IMR-90 (cell line): ENCODE measurements at regions not wholly inside any gene's neighbourhood (a gene's known extent, or its start where the extent isn't known, plus 50 kb on each side); places are given as distances from the start of the nearest gene placed in this dataset.

Source experiments
- ATAC-seq: fragments of 200-7000 bp; cut with Tn5 transposase; 2 replicates; pipeline ENCODE4 v1.9.1; 2020; ENCODE audit warnings: low read depth, mild to moderate bottlenecking, moderate library complexity
- BruUV-seq: library from RNA; stranded (reverse); fragments of 400-500 nt; replicated peaks from 2 replicates; lab custom pipeline; 2021; lab: Mats Ljungman, UMichigan
- CTCF ChIA-PET: fragments of 300-600 bp; formaldehyde crosslinking; extraction: SDS; loops from one replicate; lab custom pipeline; 2021; ENCODE audit warnings: antibody characterized with exemption; lab: Yijun Ruan, JAX
- POLR2A ChIA-PET: fragments of 300-600 bp; sonication (Branson Sonifier 250); formaldehyde crosslinking; loops from one replicate; lab custom pipeline; 2022; ENCODE audit warnings: antibody characterized with exemption; ENCODE audit not compliant: unreplicated experiment; lab: Charles Lee
- DNase-seq: peaks from one replicate; pipeline ENCODE4 v3.0.0; 2013
- H2AFZ ChIP-seq: replicated peaks from 2 replicates; pipeline ENCODE3; 2013; ENCODE audit warnings: low read length, mild to moderate bottlenecking; ENCODE audit not compliant: poor library complexity
- H2AK5ac ChIP-seq: 2 replicates; pipeline ENCODE4 v1.6.1; 2013; ENCODE audit warnings: low read depth, low read length, inconsistent platforms
- H2AK9ac ChIP-seq: replicated peaks from 2 replicates; pipeline ENCODE3; 2013; ENCODE audit warnings: mild to moderate bottlenecking, low read depth, low read length, moderate library complexity; ENCODE audit not compliant: poor library complexity
- H2BK120ac ChIP-seq: 2 replicates; pipeline ENCODE4 v1.6.1; 2013; ENCODE audit warnings: low read depth, low read length, inconsistent platforms
- H2BK15ac ChIP-seq: 3 replicates; pipeline ENCODE4 v1.6.1; 2013; ENCODE audit warnings: low read depth, low read length, inconsistent platforms
- H2BK20ac ChIP-seq: 2 replicates; pipeline ENCODE4 v1.6.1; 2013; ENCODE audit warnings: low read depth, mild to moderate bottlenecking, inconsistent platforms, low read length, moderate library complexity
- H2BK5ac ChIP-seq: 2 replicates; pipeline ENCODE4 v1.6.1; 2013; ENCODE audit warnings: mild to moderate bottlenecking, low read depth, low read length, inconsistent platforms; ENCODE audit not compliant: poor library complexity, severe bottlenecking
- H3K14ac ChIP-seq: replicated peaks from 2 replicates; pipeline ENCODE4 v1.6.1; 2013; ENCODE audit warnings: low read depth, low read length, inconsistent platforms
- H3K18ac ChIP-seq: 2 replicates; pipeline ENCODE4 v1.6.1; 2013; ENCODE audit warnings: low read depth, low read length, control low read depth
- H3K23ac ChIP-seq: 2 replicates; pipeline ENCODE4 v1.6.1; 2013; ENCODE audit warnings: low read depth, low read length, inconsistent platforms
- H3K27ac ChIP-seq: 2 replicates; pipeline ENCODE4 v1.5.1; 2013; ENCODE audit warnings: mild to moderate bottlenecking, control low read depth, low read length; ENCODE audit not compliant: insufficient read depth
- H3K27me3 ChIP-seq: 2 replicates; pipeline ENCODE4 v1.6.1; 2013; ENCODE audit warnings: low read length; ENCODE audit not compliant: control insufficient read depth, insufficient read depth
- H3K36me3 ChIP-seq: 2 replicates; pipeline ENCODE4 v1.6.1; 2013; ENCODE audit warnings: low read length, mixed read lengths; ENCODE audit not compliant: control insufficient read depth, insufficient read depth
- H3K4ac ChIP-seq: 2 replicates; pipeline ENCODE4 v1.6.1; 2013; ENCODE audit warnings: low read depth, low read length, inconsistent platforms
- H3K4me1 ChIP-seq: 2 replicates; pipeline ENCODE4 v1.6.1; 2013; ENCODE audit warnings: low read length, mixed read lengths; ENCODE audit not compliant: control insufficient read depth, insufficient read depth
- H3K4me2 ChIP-seq: 2 replicates; pipeline ENCODE4 v1.6.1; 2013; ENCODE audit warnings: low read depth, mild to moderate bottlenecking, control low read depth, low read length, moderate library complexity
- H3K4me3 ChIP-seq: 2 replicates; pipeline ENCODE4 v1.5.1; 2013; ENCODE audit warnings: low read depth, mild to moderate bottlenecking, control low read depth, low read length, moderate library complexity; ENCODE audit not compliant: insufficient read depth
- H3K56ac ChIP-seq: 2 replicates; pipeline ENCODE4 v1.6.1; 2013; ENCODE audit warnings: low read length, inconsistent platforms; ENCODE audit not compliant: insufficient read depth; ENCODE audit errors: extremely low read depth
- H3K79me1 ChIP-seq, 2 experiments: 2 replicates each; pipeline ENCODE4 v1.6.1; 2013; ENCODE audit warnings: low read length in 2 of 2, inconsistent platforms in 1 of 2, low read depth in 1 of 2
- H3K9ac ChIP-seq: 2 replicates; pipeline ENCODE4 v1.6.1; 2013; ENCODE audit warnings: low read depth, low read length, control low read depth
- H3K9me1 ChIP-seq: 2 replicates; pipeline ENCODE4 v1.6.1; 2013; ENCODE audit warnings: low read length, inconsistent platforms; ENCODE audit not compliant: insufficient read depth
- H3K9me3 ChIP-seq: 2 replicates; pipeline ENCODE4 v1.6.1; 2013; ENCODE audit warnings: low read length; ENCODE audit not compliant: control insufficient read depth, insufficient read depth
- H4K20me1 ChIP-seq: 2 replicates; pipeline ENCODE4 v1.6.1; 2013; ENCODE audit warnings: low read length, inconsistent platforms; ENCODE audit not compliant: insufficient read depth
- H4K5ac ChIP-seq: 2 replicates; pipeline ENCODE4 v1.6.1; 2013; ENCODE audit warnings: mild to moderate bottlenecking, low read depth, low read length, control low read depth
- H4K8ac ChIP-seq, 2 experiments: 2 replicates each; pipeline ENCODE4 v1.6.1; 2013; ENCODE audit warnings: low read depth in 2 of 2, low read length in 2 of 2, control low read depth in 1 of 2, inconsistent platforms in 1 of 2
- H4K91ac ChIP-seq: 2 replicates; pipeline ENCODE4 v1.6.1; 2013; ENCODE audit warnings: low read depth, low read length, inconsistent platforms; ENCODE audit not compliant: insufficient read depth
- BHLHE40 ChIP-seq: fragments of 150-350 bp; IDR thresholded peaks from 2 replicates; pipeline ENCODE4 v1.6.1; 2016; ENCODE audit warnings: mild to moderate bottlenecking, low read depth, low read length
- MAFK ChIP-seq: IDR thresholded peaks from 2 replicates; pipeline ENCODE4 v1.6.1; 2012; ENCODE audit warnings: low read depth, low read length, improper control_type of control experiment
- MAZ ChIP-seq: IDR thresholded peaks from 2 replicates; pipeline ENCODE4 v1.6.1; 2012; ENCODE audit warnings: low read depth, mild to moderate bottlenecking, low read length, improper control_type of control experiment, moderate library complexity, borderline replicate concordance
- MXI1 ChIP-seq: IDR thresholded peaks from 2 replicates; pipeline ENCODE4 v1.6.1; 2012; ENCODE audit warnings: low read depth, mild to moderate bottlenecking, low read length, moderate library complexity, borderline replicate concordance
- RAD21 ChIP-seq: IDR thresholded peaks from 2 replicates; pipeline ENCODE4 v1.6.1; 2012; ENCODE audit warnings: low read length, improper control_type of control experiment
- RFX5 ChIP-seq: IDR thresholded peaks from 2 replicates; pipeline ENCODE4 v1.8.0; 2012; ENCODE audit warnings: low read depth, mild to moderate bottlenecking, low read length, moderate library complexity
- WGBS, 2 experiments: methylation state at CpG; one replicate each; pipeline versions ENCODE4 v1.1.5 to v1.1.7; 2013; ENCODE audit warnings: missing lambda C conversion rate in 2 of 2; ENCODE audit not compliant: insufficient read length in 1 of 2; ENCODE audit errors: extremely low coverage in 2 of 2; 5-methylcytosine and 5-hydroxymethylcytosine counted together
- dilution Hi-C: fragments of 300-500 bp; cut with HindIII; formaldehyde crosslinking; loops from one replicate; pipeline ENCODE4 v1.14.3; 2018; ENCODE audit warnings: low sequenced_read_pairs; ENCODE audit not compliant: unreplicated experiment
- in situ Hi-C: fragments of 300-500 bp; cut with MboI; formaldehyde crosslinking; loops from 3 replicates; pipeline ENCODE4 v1.14.3; 2019; ENCODE audit warnings: low sequenced_read_pairs, inconsistent platforms, mixed read lengths
- intact Hi-C: fragments of 100-400 bp; cut with micrococcal nuclease; formaldehyde crosslinking; loops from 2 replicates; pipeline ENCODE4 v1.10.0; 2022
- TF ChIP-seq, protein P1 (sequence below): fragments of 150-350 bp; IDR thresholded peaks from 2 replicates; pipeline ENCODE4 v1.6.1; 2016; ENCODE audit warnings: low read depth, mild to moderate bottlenecking, low read length, moderate library complexity, borderline replicate concordance
- TF ChIP-seq, protein P2 (sequence below): conservative IDR thresholded peaks from 2 replicates; pipeline ENCODE4 v1.5.1; 2012; ENCODE audit warnings: mild to moderate bottlenecking, low read depth, low read length, improper control_type of control experiment

DNA sequence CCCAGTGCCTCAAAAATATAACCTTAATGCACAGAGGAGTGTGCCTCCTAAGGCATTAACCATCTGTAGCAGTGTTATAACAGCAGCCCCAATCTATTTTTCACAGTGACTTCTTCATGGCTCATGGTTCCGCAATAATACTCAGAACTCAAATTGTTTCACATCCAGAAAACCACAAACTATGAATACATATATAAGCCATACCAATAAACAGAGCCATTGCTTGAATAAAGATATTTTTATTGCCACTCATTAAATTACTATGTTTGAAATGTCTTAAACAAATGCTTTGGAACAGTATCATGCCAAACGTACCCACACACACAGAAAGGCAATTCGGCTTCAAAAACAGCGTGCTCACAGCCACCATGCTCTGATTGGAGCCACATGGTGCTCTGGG lies 629.3 kb upstream of the NRP1 start:
- Histone ChIP-seq H3K18ac (no peak overlapping the region), H4K20me1 (no peaks in the 10 kb centered on the region), H3K4me1 (no peaks in the 10 kb centered on the region), H3K14ac (no peak overlapping the region), H2BK15ac (no peak overlapping the region), H3K4ac (no peak overlapping the region), H3K23ac (no peak overlapping the region), H3K27me3 (no peaks in the 10 kb centered on the region; the same call in 1 of the 2 replicates), H3K9ac (no peak overlapping the region), H4K91ac (no peak overlapping the region), H3K9me1 (no peaks in the 10 kb centered on the region), H4K5ac (no peak overlapping the region), H3K56ac (no peak overlapping the region), H3K79me1 (no peaks in the 10 kb centered on the region), H3K4me2 (no peak overlapping the region; the same call in 1 of the 2 replicates), H2AK5ac (no peak overlapping the region), H2AFZ (no peak overlapping the region), H2BK20ac (no peak overlapping the region), H4K8ac (no peak overlapping the region), H2AK9ac (no peak overlapping the region), H3K36me3 (no peaks in the 10 kb centered on the region), H3K9me3 (no peaks in the 10 kb centered on the region; the same call in 1 of the 2 replicates), H2BK5ac (no peak overlapping the region), H3K27ac (no peak overlapping the region), H3K4me3 (no peak overlapping the region), H2BK120ac (no peak overlapping the region)
- WGBS, 2 experiments, result 60% methylated on average over 1 of the region's 4 CpGs; no CpG with 5 or more reads in 1 of the 2 experiments
- peak; percentile 2 for DNase-seq
- intact Hi-C loops (no loop called here), in situ Hi-C loops (no loop called here), dilution Hi-C loops (no loop called here)
- POLR2A ChIA-PET, result no interaction called here
- no TSS peak for BruUV-seq
- no peak for TF ChIP-seq BHLHE40
- no peak for TF ChIP-seq MAFK
- TF ChIP-seq, protein P1, sequence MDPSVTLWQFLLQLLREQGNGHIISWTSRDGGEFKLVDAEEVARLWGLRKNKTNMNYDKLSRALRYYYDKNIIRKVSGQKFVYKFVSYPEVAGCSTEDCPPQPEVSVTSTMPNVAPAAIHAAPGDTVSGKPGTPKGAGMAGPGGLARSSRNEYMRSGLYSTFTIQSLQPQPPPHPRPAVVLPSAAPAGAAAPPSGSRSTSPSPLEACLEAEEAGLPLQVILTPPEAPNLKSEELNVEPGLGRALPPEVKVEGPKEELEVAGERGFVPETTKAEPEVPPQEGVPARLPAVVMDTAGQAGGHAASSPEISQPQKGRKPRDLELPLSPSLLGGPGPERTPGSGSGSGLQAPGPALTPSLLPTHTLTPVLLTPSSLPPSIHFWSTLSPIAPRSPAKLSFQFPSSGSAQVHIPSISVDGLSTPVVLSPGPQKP, result no peak
- no peak for TF ChIP-seq RAD21
- no peak for TF ChIP-seq MAZ
- no peak for TF ChIP-seq MXI1
- TF ChIP-seq, protein P2, sequence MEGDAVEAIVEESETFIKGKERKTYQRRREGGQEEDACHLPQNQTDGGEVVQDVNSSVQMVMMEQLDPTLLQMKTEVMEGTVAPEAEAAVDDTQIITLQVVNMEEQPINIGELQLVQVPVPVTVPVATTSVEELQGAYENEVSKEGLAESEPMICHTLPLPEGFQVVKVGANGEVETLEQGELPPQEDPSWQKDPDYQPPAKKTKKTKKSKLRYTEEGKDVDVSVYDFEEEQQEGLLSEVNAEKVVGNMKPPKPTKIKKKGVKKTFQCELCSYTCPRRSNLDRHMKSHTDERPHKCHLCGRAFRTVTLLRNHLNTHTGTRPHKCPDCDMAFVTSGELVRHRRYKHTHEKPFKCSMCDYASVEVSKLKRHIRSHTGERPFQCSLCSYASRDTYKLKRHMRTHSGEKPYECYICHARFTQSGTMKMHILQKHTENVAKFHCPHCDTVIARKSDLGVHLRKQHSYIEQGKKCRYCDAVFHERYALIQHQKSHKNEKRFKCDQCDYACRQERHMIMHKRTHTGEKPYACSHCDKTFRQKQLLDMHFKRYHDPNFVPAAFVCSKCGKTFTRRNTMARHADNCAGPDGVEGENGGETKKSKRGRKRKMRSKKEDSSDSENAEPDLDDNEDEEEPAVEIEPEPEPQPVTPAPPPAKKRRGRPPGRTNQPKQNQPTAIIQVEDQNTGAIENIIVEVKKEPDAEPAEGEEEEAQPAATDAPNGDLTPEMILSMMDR, result no peak
- no peak for TF ChIP-seq RFX5
- CTCF ChIA-PET, result no interaction called here
- ATAC-seq, result peak; percentile 40; the same call in 1 of the 2 replicates
